Osteoblast (primary cell): ENCODE measurements at regions not wholly inside any gene's neighbourhood (a gene's known extent, or its start where the extent isn't known, plus 50 kb on each side); places are given as distances from the start of the nearest gene placed in this dataset.

Source experiments
- DNase-seq: peaks from one replicate; pipeline ENCODE4 v3.0.0; 2011; ENCODE audit warnings: low spot score, mixed read lengths; ENCODE audit not compliant: insufficient read length; ENCODE audit errors: missing footprints
- H2AFZ ChIP-seq: 2 replicates; pipeline ENCODE4 v1.6.0; 2011; ENCODE audit warnings: mild to moderate bottlenecking, low read length
- H3K27ac ChIP-seq: 2 replicates; pipeline ENCODE4 v1.5.1; 2011; ENCODE audit warnings: mild to moderate bottlenecking, low read depth, low read length, moderate library complexity
- H3K27me3 ChIP-seq: 2 replicates; pipeline ENCODE4 v1.6.0; 2012; ENCODE audit warnings: mild to moderate bottlenecking, control low read depth, inconsistent platforms, low read length, moderate library complexity; ENCODE audit not compliant: insufficient read depth
- H3K36me3 ChIP-seq: 2 replicates; pipeline ENCODE4 v1.5.1; 2011; ENCODE audit warnings: mild to moderate bottlenecking, low read length, control low read depth, moderate library complexity; ENCODE audit not compliant: insufficient read depth
- H3K4me1 ChIP-seq: 2 replicates; pipeline ENCODE4 v1.5.1; 2011; ENCODE audit warnings: mild to moderate bottlenecking, low read length, control low read depth, moderate library complexity; ENCODE audit not compliant: insufficient read depth
- H3K4me2 ChIP-seq: 2 replicates; pipeline ENCODE4 v1.6.0; 2011; ENCODE audit warnings: mild to moderate bottlenecking, low read length; ENCODE audit not compliant: insufficient read depth
- H3K4me3 ChIP-seq: fragments of 200-600 bp; sonication (generic); 3 replicates; pipeline ENCODE4 v1.5.1; 2012; ENCODE audit warnings: mild to moderate bottlenecking, low read length, inconsistent platforms; ENCODE audit not compliant: insufficient read depth
- H3K79me2 ChIP-seq: 2 replicates; pipeline ENCODE4 v1.6.0; 2012; ENCODE audit warnings: mild to moderate bottlenecking, low read length, control low read depth, inconsistent platforms; ENCODE audit not compliant: insufficient read depth
- H3K9me3 ChIP-seq: 2 replicates; pipeline ENCODE4 v1.5.1; 2011; ENCODE audit warnings: low read depth, low read length, control low read depth
- H4K20me1 ChIP-seq: 2 replicates; pipeline ENCODE4 v1.6.0; 2012; ENCODE audit warnings: mild to moderate bottlenecking, low read length, control low read depth; ENCODE audit not compliant: insufficient read depth
- TF ChIP-seq, protein P1 (sequence below): IDR thresholded peaks from 2 replicates; pipeline ENCODE4 v1.5.1; 2011; ENCODE audit warnings: mild to moderate bottlenecking, low read depth, low read length, moderate library complexity; ENCODE audit errors: extremely low read depth

DNA sequence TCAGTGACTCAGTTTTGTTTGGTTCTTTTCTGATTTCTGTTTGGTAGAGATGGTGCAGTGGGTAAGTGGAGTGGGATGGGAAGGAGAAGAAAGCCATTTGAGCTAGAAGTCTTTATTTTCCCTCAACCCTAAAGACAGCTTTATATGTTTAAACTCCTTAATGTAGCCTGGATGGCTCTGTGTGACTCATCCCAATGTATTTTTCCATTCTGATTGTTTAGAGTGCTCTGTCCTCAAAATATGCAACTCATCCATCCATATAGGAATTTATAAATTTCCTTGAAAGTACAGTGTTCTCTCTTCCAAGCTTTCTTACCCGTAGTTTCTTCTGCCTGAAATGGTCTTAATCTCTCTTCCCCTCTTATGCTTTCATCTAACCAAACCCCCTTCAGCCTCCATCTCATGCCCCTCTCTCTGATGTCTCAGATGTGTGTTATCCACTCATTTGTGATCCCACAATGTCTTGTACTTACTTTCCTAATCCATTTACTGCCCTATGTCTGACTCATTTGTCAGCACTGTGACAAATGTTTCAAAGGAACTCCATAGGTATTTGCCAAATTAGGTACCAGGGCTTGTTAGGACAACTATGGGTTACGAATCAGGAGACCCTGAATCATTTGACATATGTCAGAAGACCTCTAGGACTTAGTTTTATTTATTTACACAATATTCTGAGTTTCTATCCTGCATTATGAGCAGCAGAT is 217.5 kb upstream of the SGCD start:
- Histone ChIP-seq H4K20me1 (no peaks in the 10 kb centered on the region), H3K27ac (no peak overlapping the region), H3K4me2 (no peak overlapping the region), H3K4me1 (no peaks in the 10 kb centered on the region), H3K27me3 (no peaks in the 10 kb centered on the region), H2AFZ (no peak overlapping the region), H3K4me3 (no peak overlapping the region), H3K36me3 (no peaks in the 10 kb centered on the region), H3K79me2 (no peaks in the 10 kb centered on the region), H3K9me3 (no peaks in the 10 kb centered on the region)
- no peak for DNase-seq
- TF ChIP-seq, protein P1, sequence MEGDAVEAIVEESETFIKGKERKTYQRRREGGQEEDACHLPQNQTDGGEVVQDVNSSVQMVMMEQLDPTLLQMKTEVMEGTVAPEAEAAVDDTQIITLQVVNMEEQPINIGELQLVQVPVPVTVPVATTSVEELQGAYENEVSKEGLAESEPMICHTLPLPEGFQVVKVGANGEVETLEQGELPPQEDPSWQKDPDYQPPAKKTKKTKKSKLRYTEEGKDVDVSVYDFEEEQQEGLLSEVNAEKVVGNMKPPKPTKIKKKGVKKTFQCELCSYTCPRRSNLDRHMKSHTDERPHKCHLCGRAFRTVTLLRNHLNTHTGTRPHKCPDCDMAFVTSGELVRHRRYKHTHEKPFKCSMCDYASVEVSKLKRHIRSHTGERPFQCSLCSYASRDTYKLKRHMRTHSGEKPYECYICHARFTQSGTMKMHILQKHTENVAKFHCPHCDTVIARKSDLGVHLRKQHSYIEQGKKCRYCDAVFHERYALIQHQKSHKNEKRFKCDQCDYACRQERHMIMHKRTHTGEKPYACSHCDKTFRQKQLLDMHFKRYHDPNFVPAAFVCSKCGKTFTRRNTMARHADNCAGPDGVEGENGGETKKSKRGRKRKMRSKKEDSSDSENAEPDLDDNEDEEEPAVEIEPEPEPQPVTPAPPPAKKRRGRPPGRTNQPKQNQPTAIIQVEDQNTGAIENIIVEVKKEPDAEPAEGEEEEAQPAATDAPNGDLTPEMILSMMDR: no peak

DNA sequence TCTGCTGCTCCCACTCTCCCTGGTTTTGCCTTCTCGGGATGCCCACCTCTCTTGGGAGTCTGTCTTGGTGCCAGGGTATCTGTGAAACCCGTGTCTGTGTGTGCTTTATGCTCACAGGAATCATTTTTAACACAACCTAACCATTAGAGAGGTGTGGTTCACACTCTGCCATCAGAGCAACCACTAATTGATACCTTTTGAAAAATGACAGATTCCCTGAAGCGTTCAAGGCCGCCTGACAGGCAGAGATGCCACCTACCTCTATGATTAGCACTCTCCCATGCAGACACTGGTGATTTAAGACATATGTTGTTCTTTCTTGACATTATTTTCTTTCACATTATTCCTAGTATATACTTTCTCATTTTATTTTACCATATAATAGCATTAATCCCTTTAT is 207.3 kb upstream of the SGCD start:
- H3K4me3 ChIP-seq: no peak overlapping the region
- H3K4me2 ChIP-seq: no peak overlapping the region
- no peaks in the 10 kb centered on the region for H4K20me1 ChIP-seq
- no peak overlapping the region for H3K27ac ChIP-seq
- H3K27me3 ChIP-seq: no peaks in the 10 kb centered on the region
- H3K4me1 ChIP-seq: peaks cover 21% of the 10 kb centered on the region
- no peak for DNase-seq
- H3K79me2 ChIP-seq: no peaks in the 10 kb centered on the region
- no peaks in the 10 kb centered on the region for H3K9me3 ChIP-seq
- no peaks in the 10 kb centered on the region for H3K36me3 ChIP-seq
- TF ChIP-seq, protein P1: no peak
- H2AFZ ChIP-seq: no peak overlapping the region

DNA sequence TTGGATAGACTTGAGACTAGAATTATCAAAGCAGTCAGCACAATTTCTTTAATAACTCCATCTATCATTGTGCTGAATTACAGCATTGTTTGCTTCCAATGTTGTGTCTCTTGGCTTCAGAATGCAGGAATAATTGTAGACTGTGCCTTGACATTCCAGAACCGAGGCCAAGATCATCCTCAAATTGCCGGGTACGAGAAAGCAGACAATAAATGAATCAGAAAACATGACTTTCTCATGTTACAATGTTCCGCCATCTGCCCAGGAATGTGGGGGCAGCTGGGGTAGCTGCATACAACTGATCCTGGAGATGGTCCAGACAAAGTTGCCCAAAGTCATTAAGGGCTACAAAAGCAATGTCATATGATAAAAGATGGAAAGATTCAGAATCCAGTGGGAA is 206.2 kb upstream of the SGCD start:
- peak overlapping the region; percentile 19 for H3K4me2 ChIP-seq
- H3K4me3 ChIP-seq: no peak overlapping the region
- H3K27ac ChIP-seq: no peak overlapping the region
- H4K20me1 ChIP-seq: no peaks in the 10 kb centered on the region
- H2AFZ ChIP-seq: no peak overlapping the region
- TF ChIP-seq, protein P1: no peak
- peaks cover 21% of the 10 kb centered on the region for H3K4me1 ChIP-seq
- no peaks in the 10 kb centered on the region for H3K27me3 ChIP-seq
- DNase-seq: no peak
- no peaks in the 10 kb centered on the region for H3K9me3 ChIP-seq
- no peaks in the 10 kb centered on the region for H3K36me3 ChIP-seq
- no peaks in the 10 kb centered on the region for H3K79me2 ChIP-seq

DNA sequence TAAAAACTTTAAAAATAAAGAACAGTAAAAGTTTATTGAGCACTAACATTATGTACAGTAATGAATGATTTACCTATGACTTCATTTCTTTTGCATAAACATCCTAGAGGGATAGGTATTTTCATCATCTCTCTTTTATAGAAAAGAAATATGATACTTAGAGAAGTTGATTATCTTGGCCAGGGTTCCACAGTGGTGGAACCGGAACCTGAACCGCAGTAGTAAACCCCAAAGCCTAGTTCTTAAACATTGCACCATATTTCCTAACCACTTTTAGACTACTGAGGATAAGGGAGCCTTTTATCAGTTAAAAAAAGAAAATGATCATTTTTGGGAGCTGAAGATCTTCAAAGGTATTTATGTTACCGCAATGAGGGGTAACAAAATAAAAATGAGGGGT is 205.7 kb upstream of the SGCD start:
- Histone ChIP-seq H3K27ac (no peak overlapping the region), H3K36me3 (no peaks in the 10 kb centered on the region), H4K20me1 (no peaks in the 10 kb centered on the region), H3K9me3 (no peaks in the 10 kb centered on the region), H3K4me3 (no peak overlapping the region), H3K79me2 (no peaks in the 10 kb centered on the region), H3K27me3 (no peaks in the 10 kb centered on the region), H3K4me1 (peaks cover 21% of the 10 kb centered on the region), H3K4me2 (peak overlapping the region; percentile 19), H2AFZ (no peak overlapping the region)
- TF ChIP-seq, protein P1: no peak
- DNase-seq: no peak
